ENCODE measurements at regions not wholly inside any gene's neighbourhood (a gene's known extent, or its start where the extent isn't known, plus 50 kb on each side); places are given as distances from the start of the nearest gene placed in this dataset.

GRCh38 chr3:127384717-127385539 is 97.1 kb upstream of the PRR20G start:
- TF ChIP-seq, protein P1, sequence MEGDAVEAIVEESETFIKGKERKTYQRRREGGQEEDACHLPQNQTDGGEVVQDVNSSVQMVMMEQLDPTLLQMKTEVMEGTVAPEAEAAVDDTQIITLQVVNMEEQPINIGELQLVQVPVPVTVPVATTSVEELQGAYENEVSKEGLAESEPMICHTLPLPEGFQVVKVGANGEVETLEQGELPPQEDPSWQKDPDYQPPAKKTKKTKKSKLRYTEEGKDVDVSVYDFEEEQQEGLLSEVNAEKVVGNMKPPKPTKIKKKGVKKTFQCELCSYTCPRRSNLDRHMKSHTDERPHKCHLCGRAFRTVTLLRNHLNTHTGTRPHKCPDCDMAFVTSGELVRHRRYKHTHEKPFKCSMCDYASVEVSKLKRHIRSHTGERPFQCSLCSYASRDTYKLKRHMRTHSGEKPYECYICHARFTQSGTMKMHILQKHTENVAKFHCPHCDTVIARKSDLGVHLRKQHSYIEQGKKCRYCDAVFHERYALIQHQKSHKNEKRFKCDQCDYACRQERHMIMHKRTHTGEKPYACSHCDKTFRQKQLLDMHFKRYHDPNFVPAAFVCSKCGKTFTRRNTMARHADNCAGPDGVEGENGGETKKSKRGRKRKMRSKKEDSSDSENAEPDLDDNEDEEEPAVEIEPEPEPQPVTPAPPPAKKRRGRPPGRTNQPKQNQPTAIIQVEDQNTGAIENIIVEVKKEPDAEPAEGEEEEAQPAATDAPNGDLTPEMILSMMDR (IDR thresholded peaks at IDR 0.05; ENCODE audit: extremely low read depth in 1 of 2, insufficient read depth in 1 of 2, low read depth in 1 of 2, low read length in 2 of 2): no peak
- TF ChIP-seq FOS (IDR thresholded peaks at IDR 0.05; ENCODE audit: borderline replicate concordance, insufficient read depth, low read length): no peak
- TF ChIP-seq, protein P2, sequence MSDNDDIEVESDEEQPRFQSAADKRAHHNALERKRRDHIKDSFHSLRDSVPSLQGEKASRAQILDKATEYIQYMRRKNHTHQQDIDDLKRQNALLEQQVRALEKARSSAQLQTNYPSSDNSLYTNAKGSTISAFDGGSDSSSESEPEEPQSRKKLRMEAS (IDR thresholded peaks at IDR 0.05; ENCODE audit: insufficient read depth, insufficient read length): no peak
- no peak for TF ChIP-seq POLR2A (IDR thresholded peaks at IDR 0.05; ENCODE audit: low read depth, low read length)
- TF ChIP-seq EZH2 (IDR thresholded peaks at IDR 0.05; ENCODE audit: borderline replicate concordance, low read depth, low read length, severe bottlenecking): no peak
- no peak for TF ChIP-seq POLR2AphosphoS5 (IDR thresholded peaks at IDR 0.05; ENCODE audit: insufficient read depth, low read depth, low read length)

Data from endothelial cell of umbilical vein (primary cell).